Common myeloid progenitor, CD34-positive (primary cell): ENCODE measurements at regions not wholly inside any gene's neighbourhood (a gene's known extent, or its start where the extent isn't known, plus 50 kb on each side); places are given as distances from the start of the nearest gene placed in this dataset.

Experiments
- CTCF ChIA-PET: fragments of 350-600 bp; sonication (Branson Sonifier 250); formaldehyde crosslinking; loops from one replicate; lab custom pipeline; 2021; ENCODE audit warnings: antibody characterized with exemption; lab: Charles Lee
- POLR2A ChIA-PET: fragments of 350-600 bp; sonication (Branson Sonifier 250); formaldehyde crosslinking; loops from one replicate; lab custom pipeline; 2021; ENCODE audit warnings: antibody characterized with exemption; lab: Charles Lee
- DNase-seq, 3 donors: peaks; one replicate each; pipeline versions ENCODE4 v3.0.0 to v3.0.0-alpha.2; 2013
- H3K27ac ChIP-seq, 2 experiments: 1 replicate in 1 of 2; 2 replicates in 1 of 2; pipeline ENCODE4 v1.7.0; 2013; ENCODE audit warnings: inconsistent platforms in 2 of 2, low read length in 2 of 2, mild to moderate bottlenecking in 2 of 2, low read depth in 1 of 2, moderate library complexity in 1 of 2; ENCODE audit not compliant: severe bottlenecking in 2 of 2, insufficient read depth in 1 of 2, poor library complexity in 1 of 2
- H3K27me3 ChIP-seq, 5 experiments: replicated peaks in 2 of 5; 1 replicate in 3 of 5; 2 replicates in 2 of 5; pipeline versions ENCODE4 v1.6.1 to v1.7.0; 2013; ENCODE audit warnings: low read length in 4 of 5, mild to moderate bottlenecking in 2 of 5, moderate library complexity in 2 of 5, inconsistent platforms in 1 of 5; ENCODE audit not compliant: insufficient read depth in 5 of 5, control insufficient read depth in 4 of 5
- H3K36me3 ChIP-seq, 4 experiments: 1 replicate in 2 of 4; 2 replicates in 2 of 4; pipeline versions ENCODE4 v1.6.1 to v1.7.0; 2013; ENCODE audit warnings: low read length in 3 of 4, control low read depth in 1 of 4, mild to moderate bottlenecking in 1 of 4; ENCODE audit not compliant: control insufficient read depth in 4 of 4, insufficient read depth in 4 of 4
- H3K4me1 ChIP-seq, 4 experiments: 1 replicate in 3 of 4; 2 replicates in 1 of 4; pipeline versions ENCODE4 v1.6.1 to v1.7.1; 2013; ENCODE audit warnings: low read length in 3 of 4, mild to moderate bottlenecking in 3 of 4, control low read depth in 1 of 4, inconsistent platforms in 1 of 4, moderate library complexity in 1 of 4; ENCODE audit not compliant: control insufficient read depth in 4 of 4, insufficient read depth in 4 of 4; ENCODE audit errors: control extremely low read depth in 1 of 4
- H3K4me3 ChIP-seq, 7 experiments: 1 replicate in 4 of 7; 2 replicates in 3 of 7; pipeline versions ENCODE4 v1.5.1 to v1.7.0; 2013; ENCODE audit warnings: mild to moderate bottlenecking in 7 of 7, low read length in 6 of 7, moderate library complexity in 6 of 7, inconsistent platforms in 2 of 7, low read depth in 2 of 7, control low read depth in 1 of 7; ENCODE audit not compliant: insufficient read depth in 4 of 7, control insufficient read depth in 1 of 7; ENCODE audit errors: extremely low read depth in 1 of 7
- H3K9me3 ChIP-seq, 5 experiments: 1 replicate in 4 of 5; 2 replicates in 1 of 5; pipeline versions ENCODE4 v1.6.1 to v1.7.1; 2013; ENCODE audit warnings: low read length in 4 of 5, mild to moderate bottlenecking in 2 of 5, inconsistent platforms in 1 of 5, low read depth in 1 of 5, moderate library complexity in 1 of 5; ENCODE audit not compliant: control insufficient read depth in 4 of 5, insufficient read depth in 2 of 5; ENCODE audit errors: control extremely low read depth in 1 of 5
- WGBS: methylation state at CpG from one replicate; pipeline ENCODE4 v1.1.5; 2013; ENCODE audit not compliant: insufficient coverage; 5-methylcytosine and 5-hydroxymethylcytosine counted together

DNA sequence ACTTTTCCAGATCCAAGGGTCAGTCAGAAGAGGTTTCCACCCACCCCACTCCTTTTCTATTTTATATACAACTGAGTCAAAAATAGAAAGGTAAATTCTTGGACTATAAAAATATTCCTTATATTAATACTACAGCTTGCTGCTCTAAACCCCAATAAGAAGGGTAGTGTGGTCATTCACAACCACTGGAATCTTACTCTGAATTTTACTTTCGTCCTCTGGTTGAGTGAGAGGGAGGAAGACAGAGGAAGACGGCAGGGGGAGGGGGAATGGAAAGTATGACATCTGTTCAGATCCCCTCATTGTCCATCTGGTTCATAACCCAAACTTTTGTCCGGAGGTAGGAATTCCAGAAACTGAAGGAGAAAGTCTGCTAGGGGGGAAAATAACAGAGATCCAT is 67.2 kb downstream of the MAF start:
- no peaks in the 10 kb centered on the region for H3K9me3 ChIP-seq

DNA sequence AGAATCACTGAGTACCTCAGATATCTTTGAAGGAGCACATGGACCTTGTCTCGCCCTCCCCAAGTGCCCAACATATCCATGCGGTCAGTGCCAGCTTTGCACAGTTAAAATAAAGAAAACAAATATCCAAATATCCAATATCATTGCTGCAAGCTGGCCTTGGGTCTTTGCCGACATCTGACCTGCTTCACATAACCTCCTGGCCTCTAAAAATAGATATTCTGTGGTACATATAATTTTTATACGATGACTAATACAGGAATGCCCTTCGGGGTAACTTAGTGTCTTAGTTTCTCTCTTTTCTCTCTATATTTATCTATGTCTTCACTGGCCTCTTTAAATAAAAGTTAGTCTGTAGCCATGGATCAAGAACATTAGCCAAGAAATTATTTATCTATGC is 67.8 kb downstream of the MAF start:
- no peaks in the 10 kb centered on the region for H3K27me3 ChIP-seq
- POLR2A ChIA-PET: no interaction called here
- no peaks in the 10 kb centered on the region for H3K4me1 ChIP-seq
- 94% methylated on average over 2 of the region's 5 CpGs for WGBS
- H3K36me3 ChIP-seq: no peaks in the 10 kb centered on the region
- CTCF ChIA-PET: no interaction called here
- H3K27ac ChIP-seq: no peak overlapping the region
- DNase-seq: no peak
- no peak overlapping the region for H3K4me3 ChIP-seq
- no peaks in the 10 kb centered on the region for H3K9me3 ChIP-seq

More for the DNA sequence above, 67.2 kb downstream of the MAF start:
- Histone ChIP-seq H3K4me3 (no peak overlapping the region), H3K4me1 (no peaks in the 10 kb centered on the region), H3K27me3 (no peaks in the 10 kb centered on the region), H3K27ac (no peak overlapping the region), H3K36me3 (no peaks in the 10 kb centered on the region)
- WGBS: no CpG with 5 or more reads among the region's 3 CpGs
- no peak for DNase-seq
- ChIA-PET POLR2A (no interaction called here), CTCF (no interaction called here)

DNA sequence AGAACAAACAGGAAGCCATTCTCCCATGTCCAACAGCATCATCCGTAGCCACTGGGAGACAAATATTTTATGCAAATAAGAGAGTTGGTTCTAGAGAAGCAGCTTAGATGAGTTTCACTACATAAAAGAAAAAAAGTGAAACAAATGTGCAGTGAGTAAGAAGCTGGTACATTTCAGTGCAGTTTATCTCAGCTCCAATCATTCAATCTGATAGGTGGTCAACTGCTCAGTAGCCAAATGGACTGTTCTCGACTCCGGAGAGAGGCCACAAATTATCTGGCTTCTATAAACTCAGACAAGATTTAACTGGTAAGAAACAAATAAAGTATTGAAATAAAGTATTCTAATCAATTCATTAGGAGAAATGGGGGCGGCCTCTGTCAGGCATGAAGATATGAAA is 68.3 kb downstream of the MAF start:
- Histone ChIP-seq H3K27me3 (no peaks in the 10 kb centered on the region), H3K9me3 (no peaks in the 10 kb centered on the region), H3K4me3 (no peak overlapping the region), H3K27ac (no peak overlapping the region), H3K36me3 (no peaks in the 10 kb centered on the region), H3K4me1 (no peaks in the 10 kb centered on the region)
- CTCF ChIA-PET: no interaction called here
- DNase-seq: no peak
- WGBS: 100% methylated on average over 1 of the region's 4 CpGs
- POLR2A ChIA-PET: no interaction called here

DNA sequence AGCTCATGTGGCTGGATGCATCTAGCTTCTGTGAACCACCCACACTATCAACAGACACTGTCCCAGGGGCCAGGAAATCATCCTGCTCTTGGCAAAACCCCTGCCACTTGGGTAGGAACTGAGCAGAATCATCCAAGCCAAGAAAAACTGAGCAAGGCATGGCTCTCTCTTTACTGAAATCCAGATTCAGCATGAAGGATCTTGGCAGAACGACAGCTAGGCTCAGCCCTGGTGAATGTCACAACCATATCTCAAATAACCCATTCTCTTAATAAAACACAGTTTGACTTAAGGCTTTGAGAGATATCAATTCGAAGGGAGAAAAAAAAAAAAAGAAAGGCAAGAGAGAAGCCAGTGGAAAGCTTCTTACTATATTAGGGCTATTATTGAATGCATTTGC is 72.2 kb downstream of the MAF start:
- Histone ChIP-seq H3K4me1 (no peaks in the 10 kb centered on the region), H3K27me3 (peaks cover 0 to 7% (median 4%) of the 10 kb centered on the region in 5 experiments), H3K9me3 (no peaks in the 10 kb centered on the region), H3K4me3 (no peak overlapping the region), H3K27ac (no peak overlapping the region), H3K36me3 (no peaks in the 10 kb centered on the region)
- CTCF ChIA-PET: interaction anchor here (0.8 to 1.2 kb wide), 2 partner anchors 14 to 39 kb away, joined by 3 read pairs; no protein-coding TSS in a partner anchor
- WGBS: 80% methylated on average over 1 of the region's 2 CpGs
- POLR2A ChIA-PET: no interaction called here
- no peak for DNase-seq

DNA sequence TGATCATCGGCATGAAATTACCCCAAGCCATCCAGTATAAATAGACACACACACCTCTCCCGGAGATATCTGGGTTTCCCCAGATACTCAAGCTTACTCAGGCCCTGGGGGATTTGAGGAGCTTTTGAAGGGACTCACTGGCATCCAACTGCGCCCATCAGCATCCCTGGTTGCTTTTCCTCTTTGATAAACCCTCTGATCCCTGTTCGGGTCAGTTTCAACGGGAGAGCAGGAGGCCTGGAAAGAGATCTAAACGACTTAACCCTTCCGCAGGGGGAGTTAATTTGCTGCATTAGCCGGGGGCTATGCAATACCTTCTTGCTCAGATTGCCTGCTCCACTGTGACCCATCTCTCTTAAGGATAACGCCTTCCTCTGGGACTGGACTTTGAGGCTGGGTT is 76.6 kb downstream of the MAF start:
- no peak for DNase-seq
- peaks cover 2 to 9% (median 7%) of the 10 kb centered on the region in 4 experiments for H3K4me1 ChIP-seq
- peaks cover 0 to 24% (median 17%) of the 10 kb centered on the region in 5 experiments for H3K27me3 ChIP-seq
- ChIA-PET POLR2A (no interaction called here), CTCF (no interaction called here)
- no peaks in the 10 kb centered on the region for H3K36me3 ChIP-seq
- no peak overlapping the region for H3K4me3 ChIP-seq
- WGBS: 88% methylated on average over 7 of the region's 9 CpGs
- H3K27ac ChIP-seq: no peak overlapping the region
- no peaks in the 10 kb centered on the region for H3K9me3 ChIP-seq

DNA sequence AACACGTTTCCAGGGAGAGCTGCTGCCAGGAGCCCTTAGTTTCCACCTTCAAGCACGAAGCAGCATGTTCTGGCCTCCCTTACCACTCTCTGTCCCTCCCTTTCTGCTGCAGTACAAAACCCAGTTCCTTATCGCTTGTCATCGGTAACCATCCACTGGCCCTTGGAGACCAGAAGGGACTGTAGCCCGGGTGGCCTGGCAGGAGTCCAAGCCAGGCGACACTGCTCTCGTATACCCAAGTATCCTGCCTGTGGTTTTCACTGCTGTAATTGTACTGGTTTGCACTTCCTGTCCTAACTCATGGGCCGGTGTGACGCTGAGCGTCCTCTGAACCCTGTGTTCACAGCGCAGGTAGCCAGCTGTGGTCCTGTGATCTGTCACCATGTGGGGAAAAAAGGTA is 81.1 kb downstream of the MAF start:
- DNase-seq: peak; percentile 50 to 89 (median 86)

DNA sequence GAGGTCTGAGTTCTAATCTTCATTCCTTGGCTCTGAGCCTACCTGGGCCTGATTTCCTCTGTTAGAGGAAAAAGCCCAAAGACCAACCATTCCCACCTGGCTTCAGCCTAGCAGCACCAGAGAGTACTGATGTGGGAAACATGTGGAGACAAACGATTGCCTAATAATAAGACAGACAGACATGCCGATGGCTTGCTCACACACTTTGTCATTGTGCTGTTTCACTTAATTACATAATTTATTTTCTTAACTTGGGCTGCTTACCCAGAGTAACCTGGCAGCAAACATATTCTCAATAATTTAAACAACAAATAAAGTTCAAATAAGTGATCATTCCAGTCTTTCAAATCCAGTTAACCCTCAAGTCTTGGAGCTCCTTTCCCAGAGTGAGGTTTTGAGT is 83.4 kb downstream of the MAF start:
- 100% methylated on average over 2 of the region's 2 CpGs for WGBS
- Histone ChIP-seq H3K27me3 (peaks cover 0 to 22% (median 19%) of the 10 kb centered on the region in 5 experiments), H3K27ac (no peak overlapping the region), H3K4me1 (peaks cover 4 to 18% (median 13%) of the 10 kb centered on the region in 4 experiments), H3K4me3 (no peak overlapping the region), H3K9me3 (no peaks in the 10 kb centered on the region), H3K36me3 (no peaks in the 10 kb centered on the region)
- CTCF ChIA-PET: no interaction called here
- POLR2A ChIA-PET: no interaction called here
- DNase-seq: no peak

More for the DNA sequence above, 81.1 kb downstream of the MAF start:
- no peaks in the 10 kb centered on the region for H3K9me3 ChIP-seq
- WGBS: 0% methylated on average over 10 of the region's 11 CpGs
- H3K4me3 ChIP-seq: peak overlapping the region in 1 of 7 experiments; percentile 27
- peaks cover 4 to 18% (median 13%) of the 10 kb centered on the region in 4 experiments for H3K4me1 ChIP-seq
- ChIA-PET POLR2A (interaction anchor here (1.1 kb wide), 1 partner anchor 125 kb away, joined by 3 read pairs; no protein-coding TSS in a partner anchor), CTCF (no interaction called here)
- H3K27me3 ChIP-seq: peaks cover 0 to 26% (median 23%) of the 10 kb centered on the region in 5 experiments
- no peak overlapping the region for H3K27ac ChIP-seq
- H3K36me3 ChIP-seq: no peaks in the 10 kb centered on the region
